Fibroblast of lung (primary cell): ENCODE measurements at regions not wholly inside any gene's neighbourhood (a gene's known extent, or its start where the extent isn't known, plus 50 kb on each side); places are given as distances from the start of the nearest gene placed in this dataset.
A peak's percentile ranks its signal among the peaks of the same experiment; 100 is the strongest.

Experiments
- DNase-seq, 2 donors: peaks; one replicate each; pipeline versions ENCODE4 v3.0.0 to v3.0.0-alpha.2; 2010; ENCODE audit warnings: low read depth in 2 of 2
- H2AFZ ChIP-seq: 2 replicates; pipeline ENCODE4 v1.5.1; 2012; ENCODE audit warnings: low read length, control low read depth, inconsistent platforms
- H3K27ac ChIP-seq: 2 replicates; pipeline ENCODE4 v1.5.1; 2011; ENCODE audit warnings: low read length, control low read depth; ENCODE audit not compliant: insufficient read depth
- H3K27me3 ChIP-seq: 2 replicates; pipeline ENCODE4 v1.5.1; 2011; ENCODE audit warnings: mild to moderate bottlenecking, low read length; ENCODE audit not compliant: control insufficient read depth, insufficient read depth
- H3K36me3 ChIP-seq: 2 replicates; pipeline ENCODE4 v1.5.1; 2011; ENCODE audit warnings: low read length; ENCODE audit not compliant: control insufficient read depth, insufficient read depth
- H3K4me1 ChIP-seq: 2 replicates; pipeline ENCODE4 v1.5.1; 2011; ENCODE audit warnings: low read length; ENCODE audit not compliant: control insufficient read depth, insufficient read depth; ENCODE audit errors: extremely low read depth
- H3K4me2 ChIP-seq: 2 replicates; pipeline ENCODE4 v1.5.1; 2011; ENCODE audit warnings: low read length, control low read depth; ENCODE audit not compliant: insufficient read depth; ENCODE audit errors: extremely low read depth
- H3K4me3 ChIP-seq, 4 experiments: fragments of 200-600 bp in 1 of 4; sonication (generic) in 1 of 4; replicated peaks in 1 of 4; 2 replicates each; pipeline ENCODE4 v1.5.1; 2011 to 2016; ENCODE audit warnings: low read length in 4 of 4, low read depth in 3 of 4, mild to moderate bottlenecking in 3 of 4, control low read depth in 2 of 4, inconsistent platforms in 1 of 4, mixed read lengths in 1 of 4; ENCODE audit not compliant: insufficient read depth in 1 of 4; ENCODE audit errors: control extremely low read depth in 1 of 4
- H3K79me2 ChIP-seq: 2 replicates; pipeline ENCODE4 v1.5.1; 2012; ENCODE audit warnings: mild to moderate bottlenecking, low read length, inconsistent platforms; ENCODE audit not compliant: control insufficient read depth, insufficient read depth
- H3K9ac ChIP-seq: 2 replicates; pipeline ENCODE4 v1.5.1; 2011; ENCODE audit warnings: mild to moderate bottlenecking, low read length, control low read depth; ENCODE audit not compliant: insufficient read depth
- H3K9me3 ChIP-seq: 2 replicates; pipeline ENCODE4 v1.5.1; 2012; ENCODE audit warnings: low read depth, low read length; ENCODE audit not compliant: control insufficient read depth, insufficient read depth
- H4K20me1 ChIP-seq: 2 replicates; pipeline ENCODE4 v1.5.1; 2011; ENCODE audit warnings: low read length; ENCODE audit not compliant: control insufficient read depth, insufficient read depth; ENCODE audit errors: extremely low read depth
- EZH2 ChIP-seq: IDR thresholded peaks from 2 replicates; pipeline ENCODE4 v1.5.1; 2012; ENCODE audit warnings: low read length, control low read depth, mild to moderate bottlenecking; ENCODE audit errors: missing control alignments
- TF ChIP-seq, protein P1 (sequence below), 2 donors: IDR thresholded peaks in 1 of 2; conservative IDR thresholded peaks in 1 of 2; 1 replicate in 1 of 2; 2 replicates in 1 of 2; pipeline ENCODE4 v1.5.1; 2011 to 2012; ENCODE audit warnings: low read length in 2 of 2, control low read depth in 1 of 2, inconsistent platforms in 1 of 2, low read depth in 1 of 2, mild to moderate bottlenecking in 1 of 2

- Histone ChIP-seq H3K36me3 (no peaks in the 10 kb centered on the region), H2AFZ (no peak overlapping the region), H3K27me3 (no peaks in the 10 kb centered on the region), H3K4me1 (no peaks in the 10 kb centered on the region), H3K79me2 (no peaks in the 10 kb centered on the region), H3K27ac (no peak overlapping the region), H3K4me2 (no peak overlapping the region), H4K20me1 (no peaks in the 10 kb centered on the region), H3K4me3 (no peak overlapping the region), H3K9ac (no peak overlapping the region), H3K9me3 (no peaks in the 10 kb centered on the region)
- peak in 1 of 2 donors; percentile 73 for DNase-seq
- no peak for TF ChIP-seq EZH2
- TF ChIP-seq, protein P1, sequence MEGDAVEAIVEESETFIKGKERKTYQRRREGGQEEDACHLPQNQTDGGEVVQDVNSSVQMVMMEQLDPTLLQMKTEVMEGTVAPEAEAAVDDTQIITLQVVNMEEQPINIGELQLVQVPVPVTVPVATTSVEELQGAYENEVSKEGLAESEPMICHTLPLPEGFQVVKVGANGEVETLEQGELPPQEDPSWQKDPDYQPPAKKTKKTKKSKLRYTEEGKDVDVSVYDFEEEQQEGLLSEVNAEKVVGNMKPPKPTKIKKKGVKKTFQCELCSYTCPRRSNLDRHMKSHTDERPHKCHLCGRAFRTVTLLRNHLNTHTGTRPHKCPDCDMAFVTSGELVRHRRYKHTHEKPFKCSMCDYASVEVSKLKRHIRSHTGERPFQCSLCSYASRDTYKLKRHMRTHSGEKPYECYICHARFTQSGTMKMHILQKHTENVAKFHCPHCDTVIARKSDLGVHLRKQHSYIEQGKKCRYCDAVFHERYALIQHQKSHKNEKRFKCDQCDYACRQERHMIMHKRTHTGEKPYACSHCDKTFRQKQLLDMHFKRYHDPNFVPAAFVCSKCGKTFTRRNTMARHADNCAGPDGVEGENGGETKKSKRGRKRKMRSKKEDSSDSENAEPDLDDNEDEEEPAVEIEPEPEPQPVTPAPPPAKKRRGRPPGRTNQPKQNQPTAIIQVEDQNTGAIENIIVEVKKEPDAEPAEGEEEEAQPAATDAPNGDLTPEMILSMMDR (conservative IDR thresholded peaks at IDR 0.05 in 1 of 2, IDR thresholded peaks at IDR 0.05 in 1 of 2; ENCODE audit: low read depth in 1 of 2, low read length in 2 of 2) = no peak
These were observed 435.3 kb upstream of the TMTC1 start for GRCh38 chr12:30219047-30219446.

DNA sequence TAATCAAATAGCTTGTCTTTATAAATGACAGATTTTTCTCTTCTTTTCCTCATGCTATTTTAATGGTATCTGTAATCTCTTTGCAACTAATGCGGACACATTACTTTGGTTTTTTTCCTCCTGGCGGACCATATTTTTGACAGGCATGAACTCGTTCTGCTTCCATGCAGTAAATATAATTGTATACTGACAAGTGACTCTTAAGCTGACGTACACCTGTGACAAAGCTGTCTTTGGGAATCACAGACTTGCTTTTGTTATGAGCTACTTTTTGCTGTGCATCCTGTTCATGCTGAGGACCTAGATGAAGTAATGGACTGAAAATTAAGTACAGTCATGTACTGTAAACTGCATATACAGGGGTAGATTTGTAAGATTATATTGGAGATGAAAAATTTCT, 434.3 kb upstream of the TMTC1 start:
- no peak for DNase-seq
- Histone ChIP-seq H3K9me3 (no peaks in the 10 kb centered on the region), H3K79me2 (no peaks in the 10 kb centered on the region), H3K4me2 (no peak overlapping the region), H2AFZ (no peak overlapping the region), H3K27me3 (no peaks in the 10 kb centered on the region), H3K36me3 (no peaks in the 10 kb centered on the region), H3K4me3 (no peak overlapping the region), H3K27ac (no peak overlapping the region), H3K4me1 (no peaks in the 10 kb centered on the region), H3K9ac (no peak overlapping the region), H4K20me1 (no peaks in the 10 kb centered on the region)
- TF ChIP-seq, protein P1 (conservative IDR thresholded peaks at IDR 0.05 in 1 of 2, IDR thresholded peaks at IDR 0.05 in 1 of 2; ENCODE audit: low read depth in 1 of 2, low read length in 2 of 2) = no peak
- TF ChIP-seq EZH2 = no peak

- TF ChIP-seq EZH2 = no peak
- TF ChIP-seq, protein P1 (conservative IDR thresholded peaks at IDR 0.05 in 1 of 2, IDR thresholded peaks at IDR 0.05 in 1 of 2; ENCODE audit: low read depth in 1 of 2, low read length in 2 of 2) = no peak
- Histone ChIP-seq H2AFZ (no peak overlapping the region), H3K79me2 (no peaks in the 10 kb centered on the region), H3K27ac (no peak overlapping the region), H3K9ac (no peak overlapping the region), H3K9me3 (no peaks in the 10 kb centered on the region), H3K4me2 (no peak overlapping the region), H3K27me3 (no peaks in the 10 kb centered on the region), H4K20me1 (no peaks in the 10 kb centered on the region), H3K4me3 (no peak overlapping the region), H3K4me1 (no peaks in the 10 kb centered on the region), H3K36me3 (no peaks in the 10 kb centered on the region)
- DNase-seq = no peak
These were observed 429.4 kb upstream of the TMTC1 start for GRCh38 chr12:30213166-30213565.
